PC-3 (cell line): ENCODE measurements at regions not wholly inside any gene's neighbourhood (a gene's known extent, or its start where the extent isn't known, plus 50 kb on each side); places are given as distances from the start of the nearest gene placed in this dataset.

Experiments used
- ATAC-seq: fragments of 200-7000 bp; cut with Tn5 transposase; 2 replicates; pipeline ENCODE4 v1.9.1; 2020; ENCODE audit warnings: mild to moderate bottlenecking, moderate library complexity
- BruUV-seq: library from RNA; stranded (reverse); fragments of 400-500 nt; replicated peaks from 2 replicates; lab custom pipeline; 2021; lab: Mats Ljungman, UMichigan
- CTCF ChIA-PET: fragments of 300-600 bp; sonication (Branson Sonifier 250); formaldehyde crosslinking; loops from one replicate; lab custom pipeline; 2022; ENCODE audit warnings: antibody characterized with exemption; lab: Charles Lee
- POLR2A ChIA-PET: fragments of 300-600 bp; sonication (Branson Sonifier 250); formaldehyde crosslinking; loops from one replicate; lab custom pipeline; 2022; ENCODE audit warnings: antibody characterized with exemption; ENCODE audit not compliant: unreplicated experiment; lab: Charles Lee
- DNase-seq: peaks from one replicate; pipeline ENCODE4 v3.0.0-alpha.2; 2015
- H2AFZ ChIP-seq: fragments of 300-600 bp; sonication (generic); 2 replicates; pipeline ENCODE4 v1.6.0; 2016; ENCODE audit warnings: antibody characterized with exemption, low read length
- H3F3A ChIP-seq: fragments of 300-600 bp; sonication (generic); one replicate; pipeline ENCODE4 v1.6.0; 2017; ENCODE audit warnings: antibody characterized with exemption, low read length, control low read depth, mild to moderate bottlenecking; ENCODE audit not compliant: unreplicated experiment
- H3K27ac ChIP-seq: fragments of 300-600 bp; sonication (generic); 2 replicates; pipeline ENCODE4 v1.5.1; 2016; ENCODE audit warnings: mild to moderate bottlenecking, low read length
- H3K27me3 ChIP-seq: fragments of 300-600 bp; sonication (generic); 2 replicates; pipeline ENCODE4 v1.6.1; 2016; ENCODE audit warnings: low read length, mixed read lengths
- H3K36me3 ChIP-seq: fragments of 300-600 bp; sonication (generic); 2 replicates; pipeline ENCODE4 v1.6.1; 2016; ENCODE audit warnings: low read depth, mixed run types, low read length, mixed read lengths
- H3K4me1 ChIP-seq: fragments of 300-600 bp; sonication (generic); 2 replicates; pipeline ENCODE4 v1.5.1; 2016; ENCODE audit warnings: low read length; ENCODE audit not compliant: insufficient read depth
- H3K4me2 ChIP-seq: fragments of 300-600 bp; sonication (generic); 2 replicates; pipeline ENCODE4 v1.6.0; 2016; ENCODE audit warnings: low read length
- H3K4me3 ChIP-seq: fragments of 300-600 bp; sonication (generic); 2 replicates; pipeline ENCODE4 v1.5.1; 2016; ENCODE audit warnings: mild to moderate bottlenecking, low read length, mixed read lengths
- H3K79me2 ChIP-seq: fragments of 300-600 bp; sonication (generic); 2 replicates; pipeline ENCODE4 v1.6.1; 2017; ENCODE audit warnings: low read length, mixed read lengths
- H3K9ac ChIP-seq: fragments of 300-600 bp; sonication (generic); 2 replicates; pipeline ENCODE4 v1.6.0; 2016; ENCODE audit warnings: mild to moderate bottlenecking, low read length
- H3K9me2 ChIP-seq: fragments of 300-600 bp; sonication (generic); replicated peaks from 2 replicates; pipeline ENCODE4 v1.6.1; 2016; ENCODE audit warnings: mixed run types, low read length, mixed read lengths
- H3K9me3 ChIP-seq: fragments of 300-600 bp; sonication (generic); 2 replicates; pipeline ENCODE4 v1.6.1; 2016; ENCODE audit warnings: low read length, mixed read lengths
- H4K20me1 ChIP-seq: fragments of 300-600 bp; sonication (generic); 2 replicates; pipeline ENCODE4 v1.6.1; 2016; ENCODE audit warnings: low read length, mixed read lengths
- EZH2 ChIP-seq: fragments of 300-600 bp; sonication (generic); IDR thresholded peaks from one replicate; pipeline ENCODE4 v1.6.1; 2017; ENCODE audit warnings: antibody characterized with exemption, mild to moderate bottlenecking, low read length; ENCODE audit not compliant: unreplicated experiment
- EZH2phosphoT487 ChIP-seq: fragments of 300-600 bp; sonication (generic); IDR thresholded peaks from 2 replicates; pipeline ENCODE4 v1.6.1; 2018; ENCODE audit warnings: mild to moderate bottlenecking, antibody characterized with exemption, low read length, borderline replicate concordance
- intact Hi-C: fragments of 100-400 bp; cut with micrococcal nuclease; formaldehyde crosslinking; loops from 2 replicates; pipeline ENCODE4 v1.9.0; 2023
- TF ChIP-seq, protein P1 (sequence below): fragments of 300-600 bp; sonication (generic); conservative IDR thresholded peaks from 2 replicates; pipeline ENCODE4 v1.5.1; 2017; ENCODE audit warnings: antibody characterized with exemption, low read depth, mild to moderate bottlenecking, low read length

DNA sequence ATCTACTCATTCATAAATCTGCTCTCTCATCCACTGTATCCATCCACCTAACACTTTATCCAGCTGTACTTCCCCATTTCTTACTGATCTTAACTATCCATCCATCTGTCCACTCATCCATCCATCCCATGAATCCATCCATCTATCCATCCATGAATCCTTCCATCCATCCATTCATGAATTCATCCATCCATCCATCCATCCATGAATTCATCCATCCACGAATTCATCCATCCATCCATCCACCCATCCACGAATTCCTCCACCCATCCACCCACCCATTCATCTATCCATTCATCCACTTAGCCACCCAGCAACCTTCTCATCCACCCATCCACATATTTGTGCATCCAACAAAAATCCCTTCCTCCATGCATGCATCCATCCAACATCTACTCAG lies 128.6 kb upstream of the MYL2 start:
- no TSS peak for BruUV-seq
- H3K4me1 ChIP-seq: no peaks in the 10 kb centered on the region
- H3K4me2 ChIP-seq: no peak overlapping the region
- H3F3A ChIP-seq: no peaks in the 10 kb centered on the region
- no peaks in the 10 kb centered on the region for H3K9me3 ChIP-seq
- intact Hi-C loops: no loop called here
- no peak overlapping the region for H3K9ac ChIP-seq
- H3K27ac ChIP-seq: no peak overlapping the region
- H3K9me2 ChIP-seq: no peaks in the 10 kb centered on the region
- DNase-seq (no peak), ATAC-seq (no peak)
- H3K36me3 ChIP-seq: no peaks in the 10 kb centered on the region
- POLR2A ChIA-PET: no interaction called here
- TF ChIP-seq EZH2 (no peak), EZH2phosphoT487 (no peak)
- TF ChIP-seq, protein P1, sequence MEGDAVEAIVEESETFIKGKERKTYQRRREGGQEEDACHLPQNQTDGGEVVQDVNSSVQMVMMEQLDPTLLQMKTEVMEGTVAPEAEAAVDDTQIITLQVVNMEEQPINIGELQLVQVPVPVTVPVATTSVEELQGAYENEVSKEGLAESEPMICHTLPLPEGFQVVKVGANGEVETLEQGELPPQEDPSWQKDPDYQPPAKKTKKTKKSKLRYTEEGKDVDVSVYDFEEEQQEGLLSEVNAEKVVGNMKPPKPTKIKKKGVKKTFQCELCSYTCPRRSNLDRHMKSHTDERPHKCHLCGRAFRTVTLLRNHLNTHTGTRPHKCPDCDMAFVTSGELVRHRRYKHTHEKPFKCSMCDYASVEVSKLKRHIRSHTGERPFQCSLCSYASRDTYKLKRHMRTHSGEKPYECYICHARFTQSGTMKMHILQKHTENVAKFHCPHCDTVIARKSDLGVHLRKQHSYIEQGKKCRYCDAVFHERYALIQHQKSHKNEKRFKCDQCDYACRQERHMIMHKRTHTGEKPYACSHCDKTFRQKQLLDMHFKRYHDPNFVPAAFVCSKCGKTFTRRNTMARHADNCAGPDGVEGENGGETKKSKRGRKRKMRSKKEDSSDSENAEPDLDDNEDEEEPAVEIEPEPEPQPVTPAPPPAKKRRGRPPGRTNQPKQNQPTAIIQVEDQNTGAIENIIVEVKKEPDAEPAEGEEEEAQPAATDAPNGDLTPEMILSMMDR: no peak
- no peaks in the 10 kb centered on the region for H3K79me2 ChIP-seq
- CTCF ChIA-PET: no interaction called here
- H2AFZ ChIP-seq: no peak overlapping the region
- no peak overlapping the region for H3K4me3 ChIP-seq
- no peaks in the 10 kb centered on the region for H4K20me1 ChIP-seq
- 0 out of 2 replicates have a peak, but pooled peaks cover 4% of the 10 kb centered on the region for H3K27me3 ChIP-seq

DNA sequence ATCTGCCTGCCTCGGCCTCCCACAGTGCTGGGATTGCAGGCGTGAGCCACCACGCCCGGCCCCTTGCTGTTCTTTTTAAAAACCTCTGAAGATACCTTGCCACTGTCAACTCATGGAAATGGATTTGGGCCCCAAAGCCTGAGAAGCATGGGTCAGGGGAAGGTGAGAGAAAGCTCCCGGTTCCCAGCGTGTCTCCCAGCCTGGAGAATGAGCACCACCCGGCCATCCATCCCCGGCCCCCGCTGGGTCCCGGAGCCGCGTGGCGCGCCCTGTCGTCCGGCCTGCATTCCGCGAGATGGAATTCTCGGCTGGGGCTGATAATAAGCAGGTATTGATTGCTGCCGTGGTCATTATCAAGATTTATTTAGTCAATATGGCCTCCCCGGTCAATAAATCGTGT lies 126.5 kb upstream of the MYL2 start:
- intact Hi-C loops: no loop called here
- CTCF ChIA-PET: interaction anchor here (0.6 kb wide), 1 partner anchor 270 kb away, joined by 3 read pairs; no protein-coding TSS in a partner anchor
- no TSS peak for BruUV-seq

DNA sequence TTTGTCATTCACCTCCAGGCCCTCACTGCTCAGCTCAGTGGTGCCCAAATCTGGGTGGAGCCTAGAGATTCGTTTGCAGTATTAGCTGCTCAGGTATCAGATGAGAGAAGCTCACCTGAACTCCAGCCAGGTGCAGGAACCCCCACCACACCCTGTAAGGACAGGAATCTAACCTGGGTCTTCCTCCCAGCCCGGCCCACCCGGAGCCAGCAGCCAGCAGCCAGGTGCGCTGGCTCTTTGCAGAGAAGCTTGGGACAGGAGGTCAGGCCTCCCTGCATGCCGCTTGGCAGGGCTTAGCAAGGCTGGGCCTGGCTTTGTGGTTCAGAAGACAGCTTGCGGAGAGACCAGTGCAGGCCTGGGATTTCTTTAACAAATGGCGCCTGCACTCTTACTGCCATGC lies 125.6 kb upstream of the MYL2 start:
- Histone ChIP-seq H3K79me2 (no peaks in the 10 kb centered on the region), H3K36me3 (no peaks in the 10 kb centered on the region), H3K9me2 (no peaks in the 10 kb centered on the region), H3F3A (no peaks in the 10 kb centered on the region), H3K4me3 (no peak overlapping the region), H3K27me3 (no peaks in the 10 kb centered on the region), H3K4me2 (no peak overlapping the region), H3K9ac (no peak overlapping the region), H4K20me1 (no peaks in the 10 kb centered on the region), H3K27ac (no peak overlapping the region), H3K4me1 (no peaks in the 10 kb centered on the region), H3K9me3 (no peaks in the 10 kb centered on the region), H2AFZ (no peak overlapping the region)
- no peak for DNase-seq
- BruUV-seq: no TSS peak
- intact Hi-C loops: no loop called here
- ChIA-PET CTCF (no interaction called here), POLR2A (no interaction called here)
- ATAC-seq: no peak
- TF ChIP-seq, protein P1: no peak
- TF ChIP-seq EZH2phosphoT487: no peak

More for the DNA sequence above, 126.5 kb upstream of the MYL2 start:
- Histone ChIP-seq H3K4me2 (no peak overlapping the region), H2AFZ (no peak overlapping the region), H3K4me1 (no peaks in the 10 kb centered on the region), H3K9me2 (no peaks in the 10 kb centered on the region), H3F3A (no peaks in the 10 kb centered on the region), H3K9ac (no peak overlapping the region), H3K79me2 (no peaks in the 10 kb centered on the region), H3K36me3 (no peaks in the 10 kb centered on the region), H3K27me3 (0 out of 2 replicates have a peak, but pooled peaks cover 4% of the 10 kb centered on the region), H4K20me1 (no peaks in the 10 kb centered on the region), H3K9me3 (no peaks in the 10 kb centered on the region), H3K27ac (no peak overlapping the region), H3K4me3 (no peak overlapping the region)
- no peak for TF ChIP-seq EZH2
- no peak for TF ChIP-seq EZH2phosphoT487
- TF ChIP-seq, protein P1: no peak
- no peak for ATAC-seq
- POLR2A ChIA-PET: no interaction called here
- DNase-seq: no peak
